GM12891 (cell line): ENCODE measurements at regions not wholly inside any gene's neighbourhood (a gene's known extent, or its start where the extent isn't known, plus 50 kb on each side); places are given as distances from the start of the nearest gene placed in this dataset.

ENCODE experiments used
- PAX5 ChIP-seq: IDR thresholded peaks from 2 replicates; pipeline ENCODE4 v1.6.1; 2011; ENCODE audit warnings: low read length, moderate library complexity, mild to moderate bottlenecking; ENCODE audit not compliant: insufficient read depth, severe bottlenecking
- POLR2A ChIP-seq: IDR thresholded peaks from 2 replicates; pipeline ENCODE4 v1.6.1; 2011; ENCODE audit warnings: low read depth, low read length, control low read depth
- POLR2AphosphoS5 ChIP-seq: IDR thresholded peaks from 2 replicates; pipeline ENCODE4 v1.6.1; 2011; ENCODE audit warnings: low read depth, low read length, control low read depth
- SPI1 ChIP-seq: IDR thresholded peaks from 2 replicates; pipeline ENCODE4 v1.6.1; 2011; ENCODE audit warnings: low read depth, low read length, control low read depth

DNA sequence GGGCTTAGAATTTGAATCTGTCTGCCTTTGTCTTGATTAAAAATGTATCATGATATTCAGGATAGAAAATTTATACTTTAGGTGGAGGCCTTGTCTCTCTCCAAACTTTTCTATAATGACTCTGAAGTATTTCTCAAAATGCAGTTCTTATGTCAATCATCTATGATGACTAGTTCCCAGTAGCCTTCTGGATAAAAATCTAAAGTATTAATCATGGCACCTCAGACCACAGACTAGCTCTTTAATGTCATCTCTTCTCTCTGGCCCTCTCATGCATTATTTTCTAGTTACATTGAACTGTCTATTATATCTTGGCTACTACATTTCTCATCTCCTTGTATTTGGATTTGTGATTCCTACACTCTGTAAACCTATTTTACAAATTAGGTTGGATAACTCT lies 96.9 kb downstream of the ZPLD1 start:
- no peak for TF ChIP-seq POLR2AphosphoS5
- TF ChIP-seq POLR2A, result no peak
- TF ChIP-seq SPI1, result no peak
- TF ChIP-seq PAX5, result no peak
